ENCODE measurements at regions not wholly inside any gene's neighbourhood (a gene's known extent, or its start where the extent isn't known, plus 50 kb on each side); places are given as distances from the start of the nearest gene placed in this dataset.

- H3K27me3 ChIP-seq, result no peaks in the 10 kb centered on the region
- no peaks in the 10 kb centered on the region for H3K9me3 ChIP-seq
- no peaks in the 10 kb centered on the region for H3K36me3 ChIP-seq
- no peak overlapping the region for H3K27ac ChIP-seq
- 69 to 88% methylated on average over 2 of the region's 2 CpGs for WGBS, 2 donors
- no peaks in the 10 kb centered on the region for H3K4me1 ChIP-seq
- H3K4me3 ChIP-seq, result no peak overlapping the region
- TF ChIP-seq POLR2A (IDR thresholded peaks at IDR 0.05) (no peak), EP300 (IDR thresholded peaks at IDR 0.05) (no peak), CTCF (IDR thresholded peaks at IDR 0.05) (no peak)
- DNase-seq (ENCODE audit: low spot score in 2 of 2), result no peak
Measured at GRCh38 chr20:52621401-52621800, 350.8 kb upstream of the TSHZ2 start.

DNA sequence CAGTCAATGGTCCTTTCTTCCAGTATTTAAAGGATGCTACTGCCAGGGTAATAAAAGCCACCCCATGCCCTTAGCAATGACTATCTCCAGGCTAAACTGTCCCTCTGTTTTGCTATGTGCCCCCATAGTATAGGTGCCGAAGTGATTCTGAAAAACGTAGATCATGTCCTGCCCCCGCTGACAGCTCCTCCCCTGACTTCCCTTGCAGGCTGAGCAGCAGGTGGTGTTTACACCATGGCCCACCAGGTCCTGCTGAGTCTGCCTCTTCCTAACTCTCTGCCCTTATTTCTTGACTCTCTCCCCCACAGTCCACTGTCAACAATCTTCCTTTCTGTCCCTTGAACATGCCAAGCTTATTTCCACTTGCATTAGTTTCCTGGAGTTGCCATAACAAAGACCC, 352.5 kb upstream of the TSHZ2 start:
- Histone ChIP-seq H3K4me1 (no peaks in the 10 kb centered on the region), H3K27ac (no peak overlapping the region), H3K4me3 (no peak overlapping the region), H3K36me3 (no peaks in the 10 kb centered on the region), H3K9me3 (no peaks in the 10 kb centered on the region), H3K27me3 (no peaks in the 10 kb centered on the region)
- TF ChIP-seq POLR2A (IDR thresholded peaks at IDR 0.05) (no peak), CTCF (IDR thresholded peaks at IDR 0.05) (no peak), EP300 (IDR thresholded peaks at IDR 0.05) (no peak)
- no peak for DNase-seq (ENCODE audit: low spot score in 2 of 2)
- WGBS, 2 donors, result 80 to 85% methylated on average over 3 of the region's 3 CpGs

- Histone ChIP-seq H3K27me3 (no peaks in the 10 kb centered on the region), H3K27ac (no peak overlapping the region), H3K4me1 (no peaks in the 10 kb centered on the region), H3K36me3 (no peaks in the 10 kb centered on the region), H3K4me3 (no peak overlapping the region), H3K9me3 (no peaks in the 10 kb centered on the region)
- no peak for TF ChIP-seq EP300 (IDR thresholded peaks at IDR 0.05)
- DNase-seq (ENCODE audit: low spot score in 2 of 2), result no peak
- whole genome bisulfite sequencing, 2 donors, result 32 to 45% methylated on average over 5 of the region's 5 CpGs
Measured at GRCh38 chr20:52619101-52619500, 353.1 kb upstream of the TSHZ2 start.

DNA sequence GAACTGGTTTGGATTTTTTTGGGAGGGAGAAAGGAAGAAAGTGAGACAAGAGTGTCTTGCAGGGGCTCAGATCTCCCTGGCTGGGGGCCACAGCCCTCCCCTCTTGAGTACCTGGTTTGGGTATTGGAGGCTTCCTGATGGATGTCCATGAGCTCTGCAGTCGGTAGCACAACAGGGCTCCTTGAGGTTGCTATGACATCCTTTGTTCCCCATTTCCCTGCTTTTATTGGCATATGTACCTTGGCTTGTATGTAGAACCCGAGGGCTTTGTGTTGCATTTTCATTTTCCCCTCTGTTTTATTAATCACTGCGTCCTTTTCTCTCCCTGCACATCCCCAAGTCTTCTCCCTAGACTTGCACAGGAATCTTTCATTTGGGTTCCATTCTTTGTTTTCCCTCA, 355.5 kb upstream of the TSHZ2 start:
- H3K4me1 ChIP-seq, result no peaks in the 10 kb centered on the region
- no peaks in the 10 kb centered on the region for H3K27me3 ChIP-seq
- no peak overlapping the region for H3K27ac ChIP-seq
- TF ChIP-seq CTCF (IDR thresholded peaks at IDR 0.05) (no peak), POLR2A (IDR thresholded peaks at IDR 0.05) (no peak), EP300 (IDR thresholded peaks at IDR 0.05) (no peak)
- 35 to 36% methylated on average over 3 of the region's 3 CpGs for WGBS, 2 donors
- no peak for DNase-seq (ENCODE audit: low spot score in 2 of 2)
- H3K9me3 ChIP-seq, result no peaks in the 10 kb centered on the region
- no peaks in the 10 kb centered on the region for H3K36me3 ChIP-seq
- no peak overlapping the region for H3K4me3 ChIP-seq

GRCh38 chr20:52614051-52614863, 357.9 kb upstream of the TSHZ2 start:
- Histone ChIP-seq H3K9me3 (no peaks in the 10 kb centered on the region), H3K27ac (no peak overlapping the region), H3K27me3 (no peaks in the 10 kb centered on the region), H3K4me3 (no peak overlapping the region), H3K4me1 (no peaks in the 10 kb centered on the region), H3K36me3 (no peaks in the 10 kb centered on the region)
- no peak for DNase-seq (ENCODE audit: low spot score in 2 of 2)
- no peak for TF ChIP-seq CTCF (IDR thresholded peaks at IDR 0.05)
- no peak for TF ChIP-seq EP300 (IDR thresholded peaks at IDR 0.05)
- no peak for TF ChIP-seq POLR2A (IDR thresholded peaks at IDR 0.05)
- 77 to 79% methylated on average over 3 of the region's 3 CpGs for WGBS, 2 donors

All from tibial nerve (tissue), 4 donors.